MM.1S (cell line): ENCODE measurements at regions not wholly inside any gene's neighbourhood (a gene's known extent, or its start where the extent isn't known, plus 50 kb on each side); places are given as distances from the start of the nearest gene placed in this dataset.

Experiments used
- EZH2 ChIP-seq: fragments of 300-600 bp; sonication (generic); optimal IDR thresholded peaks from 2 replicates; pipeline ENCODE3; 2017; ENCODE audit warnings: low read depth, mild to moderate bottlenecking, antibody characterized with exemption, low read length, mixed read lengths
- TF ChIP-seq, protein P1 (sequence below): fragments of 300-600 bp; sonication (generic); IDR thresholded peaks from 2 replicates; pipeline ENCODE4 v1.5.1; 2016; ENCODE audit warnings: antibody characterized with exemption, low read length, mixed read lengths

DNA sequence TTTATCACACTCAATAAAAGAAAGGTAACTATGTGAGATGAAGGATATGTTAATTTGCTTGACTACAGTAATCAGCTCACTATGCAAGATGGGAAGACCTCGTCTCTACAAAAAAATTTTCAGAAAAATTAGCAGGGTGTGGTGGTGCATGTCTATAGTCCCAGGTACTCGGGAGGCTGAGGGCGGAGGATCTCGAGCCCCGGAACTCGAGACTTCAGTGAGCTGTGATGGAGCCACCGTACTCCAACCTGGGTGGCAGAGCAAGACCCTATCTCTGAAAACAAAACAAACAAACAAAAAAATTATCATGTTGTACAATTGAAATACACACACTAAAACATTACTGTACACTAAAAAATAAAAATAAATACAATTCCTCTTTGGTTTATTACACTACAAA, 376.7 kb upstream of the KLHL1 start:
- no peak for TF ChIP-seq EZH2
- TF ChIP-seq, protein P1, sequence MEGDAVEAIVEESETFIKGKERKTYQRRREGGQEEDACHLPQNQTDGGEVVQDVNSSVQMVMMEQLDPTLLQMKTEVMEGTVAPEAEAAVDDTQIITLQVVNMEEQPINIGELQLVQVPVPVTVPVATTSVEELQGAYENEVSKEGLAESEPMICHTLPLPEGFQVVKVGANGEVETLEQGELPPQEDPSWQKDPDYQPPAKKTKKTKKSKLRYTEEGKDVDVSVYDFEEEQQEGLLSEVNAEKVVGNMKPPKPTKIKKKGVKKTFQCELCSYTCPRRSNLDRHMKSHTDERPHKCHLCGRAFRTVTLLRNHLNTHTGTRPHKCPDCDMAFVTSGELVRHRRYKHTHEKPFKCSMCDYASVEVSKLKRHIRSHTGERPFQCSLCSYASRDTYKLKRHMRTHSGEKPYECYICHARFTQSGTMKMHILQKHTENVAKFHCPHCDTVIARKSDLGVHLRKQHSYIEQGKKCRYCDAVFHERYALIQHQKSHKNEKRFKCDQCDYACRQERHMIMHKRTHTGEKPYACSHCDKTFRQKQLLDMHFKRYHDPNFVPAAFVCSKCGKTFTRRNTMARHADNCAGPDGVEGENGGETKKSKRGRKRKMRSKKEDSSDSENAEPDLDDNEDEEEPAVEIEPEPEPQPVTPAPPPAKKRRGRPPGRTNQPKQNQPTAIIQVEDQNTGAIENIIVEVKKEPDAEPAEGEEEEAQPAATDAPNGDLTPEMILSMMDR = no peak
